ENCODE measurements at regions not wholly inside any gene's neighbourhood (a gene's known extent, or its start where the extent isn't known, plus 50 kb on each side); places are given as distances from the start of the nearest gene placed in this dataset.

DNA sequence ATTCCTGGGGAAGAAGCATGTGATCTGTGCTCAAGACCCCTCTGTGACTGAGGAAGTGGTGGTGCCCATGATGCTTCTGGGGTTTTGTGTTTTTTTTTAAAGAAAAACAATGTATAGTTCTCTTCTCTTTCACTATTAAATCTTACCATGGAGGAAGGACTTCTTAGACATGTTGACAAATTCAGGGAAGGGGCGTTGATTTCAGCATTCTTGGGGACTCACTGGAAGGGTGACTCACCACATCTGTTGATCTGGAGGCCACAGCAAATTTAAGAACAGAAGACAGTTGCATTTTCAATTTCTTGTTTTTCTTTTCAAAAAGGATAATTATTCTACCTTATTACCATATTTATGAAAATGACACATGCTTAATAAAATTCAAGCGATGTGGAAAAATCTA is 152.9 kb upstream of the RTL1 start:
- no peaks in the 10 kb centered on the region for H3K36me3 ChIP-seq (ENCODE audit: control insufficient read depth, insufficient read depth, low read length)
- no peak overlapping the region for H3K4me3 ChIP-seq (replicated peaks; ENCODE audit: low read depth, low read length)
- TF ChIP-seq, protein P1, sequence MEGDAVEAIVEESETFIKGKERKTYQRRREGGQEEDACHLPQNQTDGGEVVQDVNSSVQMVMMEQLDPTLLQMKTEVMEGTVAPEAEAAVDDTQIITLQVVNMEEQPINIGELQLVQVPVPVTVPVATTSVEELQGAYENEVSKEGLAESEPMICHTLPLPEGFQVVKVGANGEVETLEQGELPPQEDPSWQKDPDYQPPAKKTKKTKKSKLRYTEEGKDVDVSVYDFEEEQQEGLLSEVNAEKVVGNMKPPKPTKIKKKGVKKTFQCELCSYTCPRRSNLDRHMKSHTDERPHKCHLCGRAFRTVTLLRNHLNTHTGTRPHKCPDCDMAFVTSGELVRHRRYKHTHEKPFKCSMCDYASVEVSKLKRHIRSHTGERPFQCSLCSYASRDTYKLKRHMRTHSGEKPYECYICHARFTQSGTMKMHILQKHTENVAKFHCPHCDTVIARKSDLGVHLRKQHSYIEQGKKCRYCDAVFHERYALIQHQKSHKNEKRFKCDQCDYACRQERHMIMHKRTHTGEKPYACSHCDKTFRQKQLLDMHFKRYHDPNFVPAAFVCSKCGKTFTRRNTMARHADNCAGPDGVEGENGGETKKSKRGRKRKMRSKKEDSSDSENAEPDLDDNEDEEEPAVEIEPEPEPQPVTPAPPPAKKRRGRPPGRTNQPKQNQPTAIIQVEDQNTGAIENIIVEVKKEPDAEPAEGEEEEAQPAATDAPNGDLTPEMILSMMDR (IDR thresholded peaks at IDR 0.05; ENCODE audit: insufficient read depth, low read length, poor library complexity, severe bottlenecking), result no peak
- no peaks in the 10 kb centered on the region for H3K27me3 ChIP-seq (replicated peaks; ENCODE audit: control insufficient read depth, insufficient read depth, low read length)
- DNase-seq (ENCODE audit: extremely low read depth, insufficient read length), result no peak

DNA sequence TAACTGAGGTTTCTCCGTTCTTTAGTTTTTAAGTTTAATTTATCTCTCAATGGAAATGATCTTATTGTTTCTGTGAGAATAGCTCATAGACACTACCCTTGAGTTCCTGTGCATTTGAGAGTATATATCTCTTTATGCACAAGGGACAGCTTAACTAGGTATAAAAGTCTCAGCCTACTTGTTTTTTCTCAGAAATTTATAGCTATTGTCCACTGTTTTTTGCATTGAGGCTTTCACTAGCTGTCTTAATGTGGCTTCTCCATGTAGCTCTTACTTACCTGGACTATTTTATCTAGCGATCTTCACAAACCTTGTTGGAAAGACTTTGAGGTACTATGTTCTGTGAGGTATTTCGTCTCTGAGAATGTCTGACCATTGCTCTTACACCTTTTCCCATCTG is 153.9 kb upstream of the RTL1 start:
- no peaks in the 10 kb centered on the region for H3K36me3 ChIP-seq (ENCODE audit: control insufficient read depth, insufficient read depth, low read length)
- no peaks in the 10 kb centered on the region for H3K27me3 ChIP-seq (replicated peaks; ENCODE audit: control insufficient read depth, insufficient read depth, low read length)
- TF ChIP-seq, protein P1 (IDR thresholded peaks at IDR 0.05; ENCODE audit: insufficient read depth, low read length, poor library complexity, severe bottlenecking), result no peak
- no peak overlapping the region for H3K4me3 ChIP-seq (replicated peaks; ENCODE audit: low read depth, low read length)
- no peak for DNase-seq (ENCODE audit: extremely low read depth, insufficient read length)

DNA sequence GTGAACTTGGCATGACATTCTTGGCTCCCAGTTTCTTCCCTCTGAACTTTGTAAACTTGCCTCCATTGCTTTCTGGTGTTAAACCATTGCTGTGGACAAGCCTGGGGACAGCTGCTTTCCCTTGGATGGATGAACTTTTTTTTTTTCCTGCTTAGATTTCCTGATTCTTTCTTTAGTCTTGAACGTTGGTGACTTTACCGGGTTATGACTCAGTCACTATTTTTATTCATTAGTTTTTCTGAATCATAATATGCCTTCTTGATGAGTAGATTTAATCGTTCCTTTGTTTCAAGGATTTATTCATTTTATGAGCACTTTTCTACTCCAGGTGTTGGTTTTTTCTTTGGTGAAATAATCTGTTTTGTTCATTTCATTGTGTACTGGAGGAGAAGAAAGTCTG is 155.0 kb upstream of the RTL1 start:
- Histone ChIP-seq H3K36me3 (ENCODE audit: control insufficient read depth, insufficient read depth, low read length) (no peaks in the 10 kb centered on the region), H3K27me3 (replicated peaks; ENCODE audit: control insufficient read depth, insufficient read depth, low read length) (no peaks in the 10 kb centered on the region)
- TF ChIP-seq, protein P1 (IDR thresholded peaks at IDR 0.05; ENCODE audit: insufficient read depth, low read length, poor library complexity, severe bottlenecking), result no peak

DNA sequence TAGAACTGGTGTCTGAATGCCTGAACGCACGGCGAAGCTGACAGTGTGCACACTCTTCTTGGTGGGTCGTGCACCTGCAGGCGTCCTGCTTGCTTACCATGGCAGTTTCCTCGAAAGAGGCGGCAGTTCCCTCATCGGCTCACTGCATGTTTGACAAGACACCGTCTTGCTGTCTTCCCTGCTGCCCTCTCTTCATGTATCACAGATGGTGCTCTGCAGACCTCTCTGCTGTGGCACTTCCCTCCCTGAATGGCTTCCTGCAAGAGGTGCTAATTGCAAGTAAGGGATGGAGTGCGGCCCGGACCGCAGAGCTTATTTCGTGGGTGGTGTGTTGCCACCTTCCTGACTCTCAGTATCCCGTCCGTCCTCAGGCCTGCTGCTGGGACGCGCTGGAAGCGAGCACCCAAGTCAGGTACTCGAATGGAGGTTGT is 156.7 kb upstream of the RTL1 start:
- no peaks in the 10 kb centered on the region for H3K36me3 ChIP-seq (ENCODE audit: control insufficient read depth, insufficient read depth, low read length)
- DNase-seq (ENCODE audit: extremely low read depth, insufficient read length), result no peak
- H3K4me3 ChIP-seq (replicated peaks; ENCODE audit: low read depth, low read length), result no peak overlapping the region
- TF ChIP-seq, protein P1 (IDR thresholded peaks at IDR 0.05; ENCODE audit: insufficient read depth, low read length, poor library complexity, severe bottlenecking), result no peak
- H3K27me3 ChIP-seq (replicated peaks; ENCODE audit: control insufficient read depth, insufficient read depth, low read length), result no peaks in the 10 kb centered on the region

More for the DNA sequence above, 155.0 kb upstream of the RTL1 start:
- DNase-seq (ENCODE audit: extremely low read depth, insufficient read length), result no peak
- H3K4me3 ChIP-seq (replicated peaks; ENCODE audit: low read depth, low read length), result no peak overlapping the region

DNA sequence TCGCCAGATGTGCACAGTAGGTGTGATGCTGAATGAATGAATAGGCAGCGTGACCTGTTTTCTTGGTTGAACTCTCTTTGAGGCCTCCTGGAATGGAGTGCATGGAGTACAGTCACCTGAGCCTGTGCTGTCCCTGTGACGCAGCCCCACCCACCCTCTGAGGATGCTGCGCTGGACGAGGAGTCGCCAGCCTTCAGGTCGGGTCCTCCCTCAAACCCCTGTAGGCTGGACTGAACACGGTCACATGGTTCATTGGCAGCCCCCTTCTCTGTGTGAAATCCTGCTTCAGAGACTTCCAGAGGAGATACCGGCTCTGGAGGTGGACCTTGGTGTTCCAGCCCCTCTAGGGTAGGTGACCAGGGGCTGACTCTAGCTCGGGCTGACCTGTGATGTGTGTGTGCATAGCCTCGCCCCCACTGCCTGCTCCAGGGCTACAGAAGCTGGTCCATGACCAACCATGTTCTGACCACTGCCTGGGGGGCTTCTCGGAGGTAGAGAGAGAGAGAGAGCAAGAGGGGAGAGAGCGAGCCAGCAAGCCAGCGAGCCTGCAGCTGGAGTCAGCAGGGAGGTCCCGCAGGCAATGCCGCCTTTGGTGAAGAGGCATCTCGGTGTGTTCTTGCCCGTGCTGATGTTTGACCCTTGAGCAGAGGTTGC is 158.0 kb upstream of the RTL1 start:
- Histone ChIP-seq H3K4me3 (replicated peaks; ENCODE audit: low read depth, low read length) (no peak overlapping the region), H3K27me3 (replicated peaks; ENCODE audit: control insufficient read depth, insufficient read depth, low read length) (no peaks in the 10 kb centered on the region), H3K36me3 (ENCODE audit: control insufficient read depth, insufficient read depth, low read length) (no peaks in the 10 kb centered on the region)
- TF ChIP-seq, protein P1 (IDR thresholded peaks at IDR 0.05; ENCODE audit: insufficient read depth, low read length, poor library complexity, severe bottlenecking), result no peak
- DNase-seq (ENCODE audit: extremely low read depth, insufficient read length), result no peak

DNA sequence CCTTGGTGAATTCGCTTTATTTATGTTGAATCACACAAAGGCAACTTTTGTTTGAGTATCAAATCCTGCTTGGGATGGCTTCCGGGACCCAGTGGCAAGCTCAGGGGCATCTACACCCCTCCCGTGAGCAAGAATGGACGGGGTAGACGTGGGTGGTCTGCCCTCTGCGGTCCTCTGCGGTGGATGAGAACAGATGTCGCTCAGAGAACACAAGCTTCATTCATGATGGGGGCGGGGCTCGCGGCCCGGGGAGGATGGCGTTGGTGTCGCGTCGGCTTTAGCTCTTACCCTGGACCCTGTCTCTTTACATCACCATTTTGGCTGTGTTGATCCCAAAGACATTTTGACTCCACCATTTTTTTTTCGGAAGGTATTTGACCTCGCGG is 158.5 kb upstream of the RTL1 start:
- TF ChIP-seq, protein P1 (IDR thresholded peaks at IDR 0.05; ENCODE audit: insufficient read depth, low read length, poor library complexity, severe bottlenecking), result no peak
- Histone ChIP-seq H3K36me3 (ENCODE audit: control insufficient read depth, insufficient read depth, low read length) (no peaks in the 10 kb centered on the region), H3K4me3 (replicated peaks; ENCODE audit: low read depth, low read length) (no peak overlapping the region), H3K27me3 (replicated peaks; ENCODE audit: control insufficient read depth, insufficient read depth, low read length) (no peaks in the 10 kb centered on the region)
- DNase-seq (ENCODE audit: extremely low read depth, insufficient read length), result no peak
